ENCODE measurements at regions not wholly inside any gene's neighbourhood (a gene's known extent, or its start where the extent isn't known, plus 50 kb on each side); places are given as distances from the start of the nearest gene placed in this dataset.

GRCh38 chr15:81966631-81967030, 79.2 kb downstream of the MEX3B start:
- no peak for TF ChIP-seq CTCF (IDR thresholded peaks at IDR 0.05; ENCODE audit: insufficient read depth, low read length, poor library complexity, severe bottlenecking)
- DNase-seq (ENCODE audit: extremely low read depth, insufficient read length) = no peak
- Histone ChIP-seq H3K27me3 (replicated peaks; ENCODE audit: control insufficient read depth, insufficient read depth, low read length) (no peaks in the 10 kb centered on the region), H3K36me3 (ENCODE audit: control insufficient read depth, insufficient read depth, low read length) (no peaks in the 10 kb centered on the region), H3K4me3 (replicated peaks; ENCODE audit: low read depth, low read length) (no peak overlapping the region)

DNA sequence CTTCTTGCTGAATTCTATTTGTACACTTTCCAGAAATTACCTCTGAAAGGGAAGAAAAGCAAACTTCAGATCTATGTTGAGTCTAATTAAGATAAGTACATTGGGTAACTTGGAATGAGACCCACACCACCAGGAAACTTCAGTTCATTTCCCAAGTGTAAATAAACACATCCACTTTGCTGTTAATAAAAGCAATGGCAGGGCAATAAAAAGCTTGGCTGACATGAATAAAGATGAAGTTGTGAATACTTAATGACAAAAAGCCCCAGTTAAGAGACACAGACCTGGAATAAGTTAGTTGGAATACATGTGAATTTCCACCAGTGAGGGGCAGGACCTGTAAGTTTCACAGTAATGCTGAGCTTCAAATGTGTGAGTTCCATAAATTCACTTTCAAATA, 83.3 kb downstream of the MEX3B start:
- Histone ChIP-seq H3K27me3 (replicated peaks; ENCODE audit: control insufficient read depth, insufficient read depth, low read length) (no peaks in the 10 kb centered on the region), H3K36me3 (ENCODE audit: control insufficient read depth, insufficient read depth, low read length) (no peaks in the 10 kb centered on the region), H3K4me3 (replicated peaks; ENCODE audit: low read depth, low read length) (no peak overlapping the region)
- DNase-seq (ENCODE audit: extremely low read depth, insufficient read length) = no peak
- no peak for TF ChIP-seq CTCF (IDR thresholded peaks at IDR 0.05; ENCODE audit: insufficient read depth, low read length, poor library complexity, severe bottlenecking)

GRCh38 chr15:81959196-81959595, 86.6 kb downstream of the MEX3B start:
- no peak overlapping the region for H3K4me3 ChIP-seq (replicated peaks; ENCODE audit: low read depth, low read length)
- DNase-seq (ENCODE audit: extremely low read depth, insufficient read length) = no peak
- TF ChIP-seq CTCF (IDR thresholded peaks at IDR 0.05; ENCODE audit: insufficient read depth, low read length, poor library complexity, severe bottlenecking) = no peak
- H3K27me3 ChIP-seq (replicated peaks; ENCODE audit: control insufficient read depth, insufficient read depth, low read length) = no peaks in the 10 kb centered on the region
- no peaks in the 10 kb centered on the region for H3K36me3 ChIP-seq (ENCODE audit: control insufficient read depth, insufficient read depth, low read length)

- no peak overlapping the region for H3K4me3 ChIP-seq (replicated peaks; ENCODE audit: low read depth, low read length)
- no peak for TF ChIP-seq CTCF (IDR thresholded peaks at IDR 0.05; ENCODE audit: insufficient read depth, low read length, poor library complexity, severe bottlenecking)
- DNase-seq (ENCODE audit: extremely low read depth, insufficient read length) = no peak
- H3K27me3 ChIP-seq (replicated peaks; ENCODE audit: control insufficient read depth, insufficient read depth, low read length) = no peaks in the 10 kb centered on the region
- H3K36me3 ChIP-seq (ENCODE audit: control insufficient read depth, insufficient read depth, low read length) = no peaks in the 10 kb centered on the region
Measured at GRCh38 chr15:81957698-81958097, 88.1 kb downstream of the MEX3B start.

- TF ChIP-seq CTCF (IDR thresholded peaks at IDR 0.05; ENCODE audit: insufficient read depth, low read length, poor library complexity, severe bottlenecking) = no peak
- Histone ChIP-seq H3K27me3 (replicated peaks; ENCODE audit: control insufficient read depth, insufficient read depth, low read length) (no peaks in the 10 kb centered on the region), H3K36me3 (ENCODE audit: control insufficient read depth, insufficient read depth, low read length) (no peaks in the 10 kb centered on the region), H3K4me3 (replicated peaks; ENCODE audit: low read depth, low read length) (no peak overlapping the region)
- no peak for DNase-seq (ENCODE audit: extremely low read depth, insufficient read length)
Measured at GRCh38 chr15:81955382-81956062, 90.3 kb downstream of the MEX3B start.

Data from GM06990 (cell line).